ENCODE measurements at regions not wholly inside any gene's neighbourhood (a gene's known extent, or its start where the extent isn't known, plus 50 kb on each side); places are given as distances from the start of the nearest gene placed in this dataset.

- DNase-seq (ENCODE audit: low read depth): peak; percentile 50
- no peak overlapping the region for H3K4me3 ChIP-seq (ENCODE audit: low read depth, low read length)
- TF ChIP-seq CTCF (IDR thresholded peaks at IDR 0.05; ENCODE audit: control insufficient read depth, extremely low read depth, insufficient read depth): no peak
These were observed 76.1 kb upstream of the ATP11B start for GRCh38 chr3:182717216-182717615.

GRCh38 chr3:182722907-182723306 lies 70.4 kb upstream of the ATP11B start:
- DNase-seq (ENCODE audit: low read depth): no peak
- TF ChIP-seq CTCF (IDR thresholded peaks at IDR 0.05; ENCODE audit: control insufficient read depth, extremely low read depth, insufficient read depth): no peak
- no peak overlapping the region for H3K4me3 ChIP-seq (ENCODE audit: low read depth, low read length)

GRCh38 chr3:182723596-182723995 lies 69.7 kb upstream of the ATP11B start:
- TF ChIP-seq CTCF (IDR thresholded peaks at IDR 0.05; ENCODE audit: control insufficient read depth, extremely low read depth, insufficient read depth): no peak
- H3K4me3 ChIP-seq (ENCODE audit: low read depth, low read length): no peak overlapping the region
- DNase-seq (ENCODE audit: low read depth): no peak

- no peak overlapping the region for H3K4me3 ChIP-seq (ENCODE audit: low read depth, low read length)
- no peak for DNase-seq (ENCODE audit: low read depth)
- TF ChIP-seq CTCF (IDR thresholded peaks at IDR 0.05; ENCODE audit: control insufficient read depth, extremely low read depth, insufficient read depth): no peak
These were observed 67.7 kb upstream of the ATP11B start for GRCh38 chr3:182725372-182726251.

GRCh38 chr3:182726258-182727142 lies 66.8 kb upstream of the ATP11B start:
- no peak for DNase-seq (ENCODE audit: low read depth)
- no peak overlapping the region for H3K4me3 ChIP-seq (ENCODE audit: low read depth, low read length)
- TF ChIP-seq CTCF (IDR thresholded peaks at IDR 0.05; ENCODE audit: control insufficient read depth, extremely low read depth, insufficient read depth): no peak

- TF ChIP-seq CTCF (IDR thresholded peaks at IDR 0.05; ENCODE audit: control insufficient read depth, extremely low read depth, insufficient read depth): no peak
- no peak for DNase-seq (ENCODE audit: low read depth)
- H3K4me3 ChIP-seq (ENCODE audit: low read depth, low read length): no peak overlapping the region
These were observed 65.1 kb upstream of the ATP11B start for GRCh38 chr3:182728238-182728637.

All from LNCaP clone FGC (cell line).